Stomach smooth muscle (tissue), 2 donors: ENCODE measurements at regions not wholly inside any gene's neighbourhood (a gene's known extent, or its start where the extent isn't known, plus 50 kb on each side); places are given as distances from the start of the nearest gene placed in this dataset.

Experiments used
- H3K27ac ChIP-seq: one replicate; pipeline ENCODE4 v1.7.0; 2013; ENCODE audit warnings: mild to moderate bottlenecking, low read length, inconsistent platforms
- H3K27me3 ChIP-seq, 2 donors: one replicate each; pipeline ENCODE4 v1.7.0; 2013; ENCODE audit warnings: low read length in 2 of 2; ENCODE audit not compliant: insufficient read depth in 2 of 2, control insufficient read depth in 1 of 2
- H3K36me3 ChIP-seq, 2 donors: one replicate each; pipeline ENCODE4 v1.7.0; 2013; ENCODE audit warnings: low read length in 2 of 2; ENCODE audit not compliant: control insufficient read depth in 2 of 2, insufficient read depth in 2 of 2
- H3K4me1 ChIP-seq: one replicate; pipeline ENCODE4 v1.7.0; 2013; ENCODE audit warnings: low read length; ENCODE audit not compliant: control insufficient read depth, insufficient read depth
- H3K4me3 ChIP-seq, 2 donors: one replicate each; pipeline ENCODE4 v1.7.0; 2013; ENCODE audit warnings: low read length in 2 of 2
- H3K9ac ChIP-seq, 2 donors: one replicate each; pipeline ENCODE4 v1.7.0; 2013; ENCODE audit warnings: low read length in 2 of 2, mild to moderate bottlenecking in 1 of 2
- H3K9me3 ChIP-seq, 2 donors: one replicate each; pipeline ENCODE4 v1.7.0; 2013; ENCODE audit warnings: low read length in 2 of 2; ENCODE audit not compliant: control insufficient read depth in 2 of 2
- donor health status: healthy.
- donor health status: Pancreatic carcinoma.

- no peak overlapping the region for H3K9ac ChIP-seq
- H3K27ac ChIP-seq = peak overlapping the region; percentile 31
- H3K9me3 ChIP-seq = no peaks in the 10 kb centered on the region
- no peaks in the 10 kb centered on the region for H3K36me3 ChIP-seq
- peaks cover 20% of the 10 kb centered on the region for H3K4me1 ChIP-seq
- no peaks in the 10 kb centered on the region for H3K27me3 ChIP-seq
- H3K4me3 ChIP-seq = no peak overlapping the region
These were observed 214.0 kb upstream of the DMRT1 start for GRCh38 chr9:627336-627970.

GRCh38 chr9:629146-629545, 212.4 kb upstream of the DMRT1 start:
- H3K36me3 ChIP-seq = no peaks in the 10 kb centered on the region
- no peaks in the 10 kb centered on the region for H3K9me3 ChIP-seq
- H3K4me3 ChIP-seq = no peak overlapping the region
- peaks cover 20% of the 10 kb centered on the region for H3K4me1 ChIP-seq
- H3K27me3 ChIP-seq = no peaks in the 10 kb centered on the region
- no peak overlapping the region for H3K27ac ChIP-seq
- no peak overlapping the region for H3K9ac ChIP-seq

GRCh38 chr9:630817-631216, 210.7 kb upstream of the DMRT1 start:
- Histone ChIP-seq H3K9me3 (no peaks in the 10 kb centered on the region), H3K36me3 (no peaks in the 10 kb centered on the region), H3K4me3 (no peak overlapping the region), H3K27ac (no peak overlapping the region), H3K9ac (no peak overlapping the region), H3K4me1 (peaks cover 18% of the 10 kb centered on the region), H3K27me3 (no peaks in the 10 kb centered on the region)

- H3K4me3 ChIP-seq = no peak overlapping the region
- H3K9me3 ChIP-seq = no peaks in the 10 kb centered on the region
- H3K36me3 ChIP-seq = no peaks in the 10 kb centered on the region
- H3K9ac ChIP-seq = no peak overlapping the region
- H3K27me3 ChIP-seq = no peaks in the 10 kb centered on the region
- peaks cover 10% of the 10 kb centered on the region for H3K4me1 ChIP-seq
- H3K27ac ChIP-seq = no peak overlapping the region
These were observed 209.9 kb upstream of the DMRT1 start for GRCh38 chr9:631596-631995.

- H3K27me3 ChIP-seq = no peaks in the 10 kb centered on the region
These were observed 208.0 kb upstream of the DMRT1 start for GRCh38 chr9:633461-633860.

GRCh38 chr9:636931-637591, 204.4 kb upstream of the DMRT1 start:
- H3K9ac ChIP-seq = no peak overlapping the region
- no peak overlapping the region for H3K27ac ChIP-seq

More at GRCh38 chr9:633461-633860, 208.0 kb upstream of the DMRT1 start:
- Histone ChIP-seq H3K27ac (no peak overlapping the region), H3K4me3 (no peak overlapping the region), H3K9me3 (no peaks in the 10 kb centered on the region), H3K36me3 (no peaks in the 10 kb centered on the region), H3K9ac (no peak overlapping the region), H3K4me1 (no peaks in the 10 kb centered on the region)

GRCh38 chr9:638152-638551, 203.3 kb upstream of the DMRT1 start:
- Histone ChIP-seq H3K9ac (no peak overlapping the region), H3K36me3 (no peaks in the 10 kb centered on the region), H3K4me1 (no peaks in the 10 kb centered on the region), H3K9me3 (no peaks in the 10 kb centered on the region), H3K27ac (no peak overlapping the region), H3K27me3 (no peaks in the 10 kb centered on the region), H3K4me3 (no peak overlapping the region)

More at GRCh38 chr9:636931-637591, 204.4 kb upstream of the DMRT1 start:
- H3K27me3 ChIP-seq = no peaks in the 10 kb centered on the region
- no peaks in the 10 kb centered on the region for H3K4me1 ChIP-seq
- H3K9me3 ChIP-seq = no peaks in the 10 kb centered on the region
- no peak overlapping the region for H3K4me3 ChIP-seq
- H3K36me3 ChIP-seq = no peaks in the 10 kb centered on the region

- Histone ChIP-seq H3K4me3 (no peak overlapping the region), H3K27ac (no peak overlapping the region), H3K9ac (no peak overlapping the region), H3K27me3 (no peaks in the 10 kb centered on the region), H3K9me3 (no peaks in the 10 kb centered on the region), H3K36me3 (no peaks in the 10 kb centered on the region), H3K4me1 (no peaks in the 10 kb centered on the region)
These were observed 199.5 kb upstream of the DMRT1 start for GRCh38 chr9:642014-642413.

GRCh38 chr9:643966-644365, 197.5 kb upstream of the DMRT1 start:
- no peak overlapping the region for H3K27ac ChIP-seq
- no peaks in the 10 kb centered on the region for H3K27me3 ChIP-seq
- no peaks in the 10 kb centered on the region for H3K4me1 ChIP-seq
- H3K9me3 ChIP-seq = no peaks in the 10 kb centered on the region
- no peak overlapping the region for H3K4me3 ChIP-seq
- H3K9ac ChIP-seq = no peak overlapping the region
- H3K36me3 ChIP-seq = no peaks in the 10 kb centered on the region

GRCh38 chr9:647522-647921, 194.0 kb upstream of the DMRT1 start:
- H3K4me1 ChIP-seq = peaks cover 14% of the 10 kb centered on the region
- no peaks in the 10 kb centered on the region for H3K36me3 ChIP-seq
- H3K27ac ChIP-seq = no peak overlapping the region
- no peaks in the 10 kb centered on the region for H3K27me3 ChIP-seq
- no peaks in the 10 kb centered on the region for H3K9me3 ChIP-seq
- no peak overlapping the region for H3K4me3 ChIP-seq
- H3K9ac ChIP-seq = no peak overlapping the region
